ENCODE measurements at regions not wholly inside any gene's neighbourhood (a gene's known extent, or its start where the extent isn't known, plus 50 kb on each side); places are given as distances from the start of the nearest gene placed in this dataset.

DNA sequence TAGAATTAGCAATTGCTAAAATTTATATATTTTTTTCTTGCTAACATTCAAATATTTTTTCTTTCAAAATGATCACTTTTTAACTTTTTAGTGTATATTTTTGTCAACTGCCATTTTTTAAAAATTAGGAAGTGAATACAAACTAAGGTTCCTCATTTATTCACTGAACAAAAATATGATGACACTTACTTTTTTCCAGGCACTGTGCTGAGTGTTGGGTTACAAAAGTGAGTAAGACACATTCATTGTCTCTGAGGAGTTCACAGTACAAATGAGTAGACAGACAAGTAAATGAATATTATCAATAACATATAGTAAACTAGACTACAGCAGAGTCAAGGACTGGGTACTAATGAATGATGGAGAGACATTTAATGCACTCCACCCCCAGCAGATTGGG, 543.5 kb downstream of the PDHA2 start:
- TF ChIP-seq, protein P1, sequence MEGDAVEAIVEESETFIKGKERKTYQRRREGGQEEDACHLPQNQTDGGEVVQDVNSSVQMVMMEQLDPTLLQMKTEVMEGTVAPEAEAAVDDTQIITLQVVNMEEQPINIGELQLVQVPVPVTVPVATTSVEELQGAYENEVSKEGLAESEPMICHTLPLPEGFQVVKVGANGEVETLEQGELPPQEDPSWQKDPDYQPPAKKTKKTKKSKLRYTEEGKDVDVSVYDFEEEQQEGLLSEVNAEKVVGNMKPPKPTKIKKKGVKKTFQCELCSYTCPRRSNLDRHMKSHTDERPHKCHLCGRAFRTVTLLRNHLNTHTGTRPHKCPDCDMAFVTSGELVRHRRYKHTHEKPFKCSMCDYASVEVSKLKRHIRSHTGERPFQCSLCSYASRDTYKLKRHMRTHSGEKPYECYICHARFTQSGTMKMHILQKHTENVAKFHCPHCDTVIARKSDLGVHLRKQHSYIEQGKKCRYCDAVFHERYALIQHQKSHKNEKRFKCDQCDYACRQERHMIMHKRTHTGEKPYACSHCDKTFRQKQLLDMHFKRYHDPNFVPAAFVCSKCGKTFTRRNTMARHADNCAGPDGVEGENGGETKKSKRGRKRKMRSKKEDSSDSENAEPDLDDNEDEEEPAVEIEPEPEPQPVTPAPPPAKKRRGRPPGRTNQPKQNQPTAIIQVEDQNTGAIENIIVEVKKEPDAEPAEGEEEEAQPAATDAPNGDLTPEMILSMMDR (IDR thresholded peaks at IDR 0.05; ENCODE audit: low read depth, low read length) = no peak
- DNase-seq = no peak
- peaks cover 6% of the 10 kb centered on the region for H3K9me3 ChIP-seq (ENCODE audit: severe bottlenecking)

DNA sequence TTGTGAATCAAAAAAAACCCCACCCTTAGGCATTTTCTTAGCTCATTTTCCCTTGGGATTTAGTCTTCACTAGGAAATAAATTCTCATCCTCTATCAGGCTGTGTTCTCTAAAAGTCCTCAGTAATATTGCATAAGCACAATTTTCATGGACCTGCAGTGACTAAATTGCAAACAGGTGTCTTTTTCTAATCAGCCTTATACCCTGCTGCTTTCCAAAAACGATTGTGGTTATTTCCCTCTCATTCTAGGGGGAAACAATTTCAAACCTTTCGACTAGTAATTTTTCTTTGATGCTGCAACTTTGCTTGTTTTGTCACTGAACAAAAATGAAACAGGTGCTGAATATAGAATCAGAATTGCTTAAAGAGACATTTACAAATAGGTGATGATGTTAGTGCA, 549.9 kb downstream of the PDHA2 start:
- Histone ChIP-seq H3K9me3 (ENCODE audit: severe bottlenecking) (no peaks in the 10 kb centered on the region), H3K27me3 (ENCODE audit: insufficient read depth, low read depth, severe bottlenecking) (no peaks in the 10 kb centered on the region), H3K4me3 (ENCODE audit: low read depth, low read length) (no peak overlapping the region), H3K27ac (no peak overlapping the region), H3K36me3 (no peaks in the 10 kb centered on the region)
- TF ChIP-seq, protein P1 (IDR thresholded peaks at IDR 0.05; ENCODE audit: low read depth, low read length) = no peak
- DNase-seq = no peak

More for the DNA sequence above, 543.5 kb downstream of the PDHA2 start:
- Histone ChIP-seq H3K27me3 (ENCODE audit: insufficient read depth, low read depth, severe bottlenecking) (no peaks in the 10 kb centered on the region), H3K4me3 (ENCODE audit: low read depth, low read length) (no peak overlapping the region), H3K36me3 (no peaks in the 10 kb centered on the region), H3K27ac (no peak overlapping the region)

DNA sequence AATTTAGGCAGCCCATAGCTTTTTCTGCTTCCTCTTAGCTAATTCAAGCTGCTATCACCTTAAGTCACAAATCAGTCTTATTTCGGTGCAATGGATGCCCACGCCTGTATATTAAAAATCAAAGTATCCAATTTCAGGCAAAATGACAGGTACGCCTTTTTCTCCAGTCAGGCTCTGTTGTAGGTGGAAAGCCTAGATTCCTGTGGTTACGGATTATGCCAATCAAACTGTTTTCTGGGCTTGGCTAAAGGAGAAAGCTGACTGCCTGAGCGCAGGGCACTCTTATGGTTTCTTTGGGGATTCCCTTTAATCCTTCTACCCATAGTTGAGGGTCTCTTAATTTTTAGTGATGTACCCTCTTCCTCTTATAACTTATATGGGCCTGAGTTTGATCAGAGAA, 550.5 kb downstream of the PDHA2 start:
- H3K27ac ChIP-seq = no peak overlapping the region
- TF ChIP-seq, protein P1 (IDR thresholded peaks at IDR 0.05; ENCODE audit: low read depth, low read length) = no peak
- H3K9me3 ChIP-seq (ENCODE audit: severe bottlenecking) = no peaks in the 10 kb centered on the region
- no peaks in the 10 kb centered on the region for H3K27me3 ChIP-seq (ENCODE audit: insufficient read depth, low read depth, severe bottlenecking)
- H3K4me3 ChIP-seq (ENCODE audit: low read depth, low read length) = no peak overlapping the region
- no peaks in the 10 kb centered on the region for H3K36me3 ChIP-seq
- no peak for DNase-seq

DNA sequence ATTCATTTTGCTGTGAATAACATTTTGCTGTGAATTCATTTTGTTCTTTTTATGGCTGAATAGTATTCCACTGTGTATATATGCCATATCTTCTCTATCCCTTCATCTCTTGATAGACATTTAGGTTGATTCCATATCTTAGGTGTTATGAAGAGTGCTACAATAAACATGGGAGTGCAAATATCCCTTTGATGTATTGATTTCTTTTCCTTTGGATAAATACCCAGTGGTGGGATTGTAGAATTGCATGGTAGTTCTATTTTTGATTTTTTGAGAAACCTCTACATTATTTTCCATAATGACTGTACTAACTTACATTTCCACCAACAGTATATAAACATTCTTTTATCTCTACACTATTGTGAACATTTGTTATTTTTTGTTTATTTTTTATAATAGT, 555.9 kb downstream of the PDHA2 start:
- TF ChIP-seq, protein P1 (IDR thresholded peaks at IDR 0.05; ENCODE audit: low read depth, low read length) = no peak
- Histone ChIP-seq H3K4me3 (ENCODE audit: low read depth, low read length) (no peak overlapping the region), H3K27ac (no peak overlapping the region), H3K9me3 (ENCODE audit: severe bottlenecking) (no peaks in the 10 kb centered on the region), H3K27me3 (ENCODE audit: insufficient read depth, low read depth, severe bottlenecking) (no peaks in the 10 kb centered on the region), H3K36me3 (no peaks in the 10 kb centered on the region)
- DNase-seq = no peak

DNA sequence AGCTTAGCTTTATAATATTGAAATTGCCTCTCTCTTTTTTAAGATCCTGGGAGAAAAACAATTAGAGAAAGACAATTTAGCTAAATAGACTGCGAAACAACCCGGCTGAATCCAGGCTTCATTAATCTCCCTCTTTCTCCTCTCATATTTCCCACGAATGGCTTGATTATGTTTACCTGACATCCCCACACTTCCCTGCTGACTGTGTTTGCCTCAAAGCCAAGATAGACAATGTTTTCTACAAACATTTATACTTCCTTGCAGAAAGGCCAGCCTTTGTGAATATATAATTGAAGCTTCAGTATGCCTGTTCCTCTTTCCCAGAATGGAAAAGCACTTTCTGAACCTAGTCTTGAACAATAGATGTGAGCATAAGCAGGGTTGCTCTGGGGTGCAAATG, 566.8 kb downstream of the PDHA2 start:
- Histone ChIP-seq H3K27me3 (ENCODE audit: insufficient read depth, low read depth, severe bottlenecking) (no peaks in the 10 kb centered on the region), H3K9me3 (ENCODE audit: severe bottlenecking) (peaks cover 2% of the 10 kb centered on the region), H3K36me3 (no peaks in the 10 kb centered on the region), H3K27ac (no peak overlapping the region), H3K4me3 (ENCODE audit: low read depth, low read length) (no peak overlapping the region)
- TF ChIP-seq, protein P1 (IDR thresholded peaks at IDR 0.05; ENCODE audit: low read depth, low read length) = no peak
- DNase-seq = no peak

DNA sequence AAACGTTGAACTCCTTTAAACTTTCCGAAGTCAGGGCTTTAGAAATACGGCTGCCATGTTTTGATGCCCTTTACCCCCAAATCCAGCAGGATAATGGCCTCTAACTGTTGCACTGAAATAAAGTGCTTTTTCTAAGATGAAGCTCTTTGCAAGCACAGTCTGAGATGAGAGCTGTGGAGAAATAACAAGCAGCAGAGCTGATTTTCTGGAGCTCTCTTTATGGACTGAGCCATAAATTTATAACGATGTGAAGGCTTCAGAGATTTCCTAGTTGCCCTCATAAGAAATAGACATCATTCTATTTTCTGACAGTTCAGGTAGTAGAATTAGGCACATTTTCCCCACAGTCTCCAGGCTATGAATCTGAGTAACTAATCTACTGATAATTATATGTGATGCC, 567.3 kb downstream of the PDHA2 start:
- Histone ChIP-seq H3K9me3 (ENCODE audit: severe bottlenecking) (peaks cover 2% of the 10 kb centered on the region), H3K36me3 (no peaks in the 10 kb centered on the region), H3K4me3 (ENCODE audit: low read depth, low read length) (no peak overlapping the region), H3K27ac (no peak overlapping the region), H3K27me3 (ENCODE audit: insufficient read depth, low read depth, severe bottlenecking) (no peaks in the 10 kb centered on the region)
- no peak for DNase-seq
- TF ChIP-seq, protein P1 (IDR thresholded peaks at IDR 0.05; ENCODE audit: low read depth, low read length) = no peak

Measured in WERI-Rb-1 (cell line).